SU-DHL-6 (cell line): ENCODE measurements at regions not wholly inside any gene's neighbourhood (a gene's known extent, or its start where the extent isn't known, plus 50 kb on each side); places are given as distances from the start of the nearest gene placed in this dataset.

Experiments used
- H2AFZ ChIP-seq: fragments of 200-600 bp; sonication (generic); 2 replicates; pipeline ENCODE4 v1.6.1; 2014; ENCODE audit warnings: low read depth, mild to moderate bottlenecking, moderate library complexity, mixed read lengths, antibody characterized with exemption, low read length; ENCODE audit not compliant: severe bottlenecking
- H3F3A ChIP-seq: fragments of 200-600 bp; shearing (Covaris generic); 2 replicates; pipeline ENCODE4 v1.6.0; 2016; ENCODE audit warnings: antibody characterized with exemption, mild to moderate bottlenecking; ENCODE audit not compliant: insufficient read depth
- H3K27ac ChIP-seq: fragments of 200-600 bp; sonication (generic); 2 replicates; pipeline ENCODE4 v1.5.1; 2016; ENCODE audit warnings: low read depth, mild to moderate bottlenecking, low read length, moderate library complexity, mixed read lengths
- H3K27me3 ChIP-seq: fragments of 200-600 bp; sonication (generic), shearing (Covaris generic); 2 replicates; pipeline ENCODE4 v1.6.0; 2014; ENCODE audit warnings: mild to moderate bottlenecking, low read length
- H3K36me3 ChIP-seq: fragments of 200-600 bp; sonication (generic); 2 replicates; pipeline ENCODE4 v1.6.1; 2014; ENCODE audit warnings: mild to moderate bottlenecking, low read length, mixed read lengths
- H3K4me2 ChIP-seq: fragments of 300-600, 200-600 bp; shearing (Covaris generic), sonication (generic); 2 replicates; pipeline ENCODE4 v1.6.0; 2014; ENCODE audit warnings: low read length, low read depth, mild to moderate bottlenecking; ENCODE audit not compliant: poor library complexity, severe bottlenecking
- H3K4me3 ChIP-seq: fragments of 200-600 bp; sonication (generic); 2 replicates; pipeline ENCODE4 v1.5.1; 2014; ENCODE audit warnings: antibody characterized with exemption, low read length, mild to moderate bottlenecking, mixed read lengths; ENCODE audit not compliant: insufficient read depth, poor library complexity, severe bottlenecking
- H3K79me2 ChIP-seq: fragments of 200-600 bp; sonication (generic); 2 replicates; pipeline ENCODE4 v1.6.1; 2014; ENCODE audit warnings: mild to moderate bottlenecking, low read length, moderate library complexity; ENCODE audit not compliant: insufficient read depth
- H3K9ac ChIP-seq: fragments of 200-600 bp; sonication (generic); 2 replicates; pipeline ENCODE4 v1.7.0; 2014; ENCODE audit warnings: mild to moderate bottlenecking, low read length
- H3K9me2 ChIP-seq: fragments of 200-600 bp; sonication (generic); replicated peaks from 2 replicates; pipeline ENCODE4 v1.6.1; 2014; ENCODE audit warnings: low read length; ENCODE audit not compliant: insufficient read depth
- H3K9me3 ChIP-seq: fragments of 200-600 bp; sonication (generic); 2 replicates; pipeline ENCODE4 v1.6.1; 2014; ENCODE audit warnings: low read length, mixed read lengths; ENCODE audit not compliant: insufficient read depth
- H4K20me1 ChIP-seq: fragments of 200-600 bp; sonication (generic); 2 replicates; pipeline ENCODE4 v1.6.1; 2014; ENCODE audit warnings: low read depth, mild to moderate bottlenecking, antibody characterized with exemption, low read length, moderate library complexity, mixed read lengths
- CTCF ChIP-seq: fragments of 200-600 bp; sonication (generic); IDR thresholded peaks from one replicate; pipeline ENCODE4 v1.5.1; 2017; ENCODE audit warnings: antibody characterized with exemption, mild to moderate bottlenecking, low read length, moderate library complexity; ENCODE audit not compliant: insufficient read depth, poor library complexity, severe bottlenecking
- EZH2phosphoT487 ChIP-seq: fragments of 200-600 bp; sonication (generic), shearing (Covaris generic); conservative IDR thresholded peaks from 2 replicates; pipeline ENCODE4 v1.6.1; 2018; ENCODE audit warnings: mild to moderate bottlenecking, antibody characterized with exemption, low read length, moderate library complexity, mixed read lengths

DNA sequence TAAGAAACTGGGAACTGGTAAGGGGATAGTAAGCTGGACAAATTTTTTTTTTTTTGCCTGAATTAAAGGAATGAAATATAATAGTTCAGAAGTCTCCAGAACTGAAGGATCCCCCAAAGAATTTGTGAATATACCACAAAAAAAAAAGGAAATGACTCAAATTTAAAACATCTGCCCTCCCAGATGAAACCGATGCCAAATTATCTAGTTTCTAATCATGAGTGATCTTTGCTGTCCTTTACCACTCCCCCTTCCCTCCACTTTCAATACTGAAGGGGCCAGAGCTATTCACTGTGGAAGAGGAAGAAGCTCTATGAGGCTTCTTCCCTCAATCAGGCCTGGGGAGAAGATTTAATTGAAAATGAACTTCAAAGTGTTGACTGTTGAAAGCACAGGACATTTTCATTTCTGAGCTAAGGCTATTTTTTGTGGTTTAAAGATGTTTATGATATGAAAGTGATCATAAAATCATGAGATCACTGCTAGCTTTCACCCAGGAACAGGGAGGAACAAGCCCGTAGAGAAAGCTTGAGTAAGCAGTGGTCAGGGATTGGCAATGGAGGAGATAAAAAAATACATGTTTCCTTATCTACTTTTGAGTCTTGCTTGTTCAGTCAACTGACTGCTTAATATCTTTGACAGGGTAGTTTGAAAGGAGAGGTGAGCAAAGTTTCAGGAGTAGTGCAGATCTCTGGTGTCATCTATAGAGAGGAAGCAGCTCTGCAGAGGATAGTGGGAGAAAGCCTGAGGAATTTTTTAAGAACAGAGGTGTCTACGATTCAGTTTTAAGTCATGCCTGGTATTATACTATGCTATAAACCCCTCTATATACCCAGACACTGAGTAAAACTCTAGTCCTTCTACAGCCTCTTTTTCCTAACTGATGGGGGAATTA lies 409.5 kb upstream of the FIGN start:
- Histone ChIP-seq H3K27ac (no peak overlapping the region), H3K36me3 (no peaks in the 10 kb centered on the region)

GRCh38 chr2:164143183-164143930 lies 407.5 kb upstream of the FIGN start:
- Histone ChIP-seq H3K9me3 (no peaks in the 10 kb centered on the region), H3K27ac (no peak overlapping the region), H3K36me3 (no peaks in the 10 kb centered on the region), H3F3A (no peaks in the 10 kb centered on the region), H3K4me2 (no peak overlapping the region), H3K27me3 (no peaks in the 10 kb centered on the region), H3K4me3 (no peak overlapping the region), H3K79me2 (no peaks in the 10 kb centered on the region), H2AFZ (no peak overlapping the region), H4K20me1 (no peaks in the 10 kb centered on the region), H3K9ac (no peak overlapping the region), H3K9me2 (no peaks in the 10 kb centered on the region)
- TF ChIP-seq CTCF (no peak), EZH2phosphoT487 (no peak)

More for the DNA sequence above, 409.5 kb upstream of the FIGN start:
- Histone ChIP-seq H3K4me3 (no peak overlapping the region), H3K9me3 (no peaks in the 10 kb centered on the region), H4K20me1 (no peaks in the 10 kb centered on the region), H3K27me3 (no peaks in the 10 kb centered on the region), H3K9me2 (no peaks in the 10 kb centered on the region), H3K4me2 (no peak overlapping the region), H2AFZ (no peak overlapping the region), H3K9ac (no peak overlapping the region), H3F3A (no peaks in the 10 kb centered on the region), H3K79me2 (no peaks in the 10 kb centered on the region)
- TF ChIP-seq EZH2phosphoT487 (no peak), CTCF (no peak)

- Histone ChIP-seq H3K36me3 (no peaks in the 10 kb centered on the region), H3K4me3 (no peak overlapping the region), H4K20me1 (no peaks in the 10 kb centered on the region), H3K79me2 (no peaks in the 10 kb centered on the region), H3F3A (no peaks in the 10 kb centered on the region), H3K9me2 (no peaks in the 10 kb centered on the region), H3K9me3 (no peaks in the 10 kb centered on the region), H3K27me3 (no peaks in the 10 kb centered on the region), H3K27ac (no peak overlapping the region), H3K4me2 (no peak overlapping the region), H2AFZ (no peak overlapping the region), H3K9ac (no peak overlapping the region)
- TF ChIP-seq CTCF: no peak
- TF ChIP-seq EZH2phosphoT487: no peak
Measured at GRCh38 chr2:164142755-164143154, 406.9 kb upstream of the FIGN start.
